ENCODE measurements at regions not wholly inside any gene's neighbourhood (a gene's known extent, or its start where the extent isn't known, plus 50 kb on each side); places are given as distances from the start of the nearest gene placed in this dataset.

GRCh38 chr15:97168704-97169475 is 791.6 kb upstream of the ARRDC4 start:
- no peaks in the 10 kb centered on the region for H3K79me2 ChIP-seq

GRCh38 chr15:97171556-97171955 is 788.9 kb upstream of the ARRDC4 start:
- Histone ChIP-seq H3K4me2 (no peak overlapping the region), H3K79me2 (no peaks in the 10 kb centered on the region), H3K36me3 (replicated peaks; ENCODE audit: insufficient read depth, low read depth) (no peaks in the 10 kb centered on the region), H3K9me2 (replicated peaks; ENCODE audit: insufficient read depth) (no peaks in the 10 kb centered on the region), H2AFZ (no peak overlapping the region), H3K4me1 (ENCODE audit: insufficient read depth) (no peaks in the 10 kb centered on the region), H3K4me3 (no peak overlapping the region), H4K20me1 (ENCODE audit: insufficient read depth, poor library complexity, severe bottlenecking) (no peaks in the 10 kb centered on the region), H3K27me3 (no peaks in the 10 kb centered on the region), H3K27ac (no peak overlapping the region), H3K9me3 (ENCODE audit: low read depth) (no peaks in the 10 kb centered on the region)
- TF ChIP-seq CTCF (IDR thresholded peaks at IDR 0.05; ENCODE audit: poor library complexity), result no peak
- no peak for TF ChIP-seq EZH2phosphoT487 (IDR thresholded peaks at IDR 0.05; ENCODE audit: low read depth, severe bottlenecking, unreplicated experiment)
- no peak for TF ChIP-seq EZH2 (IDR thresholded peaks at IDR 0.05; ENCODE audit: borderline replicate concordance)
- WGBS (ENCODE audit: low lambda C conversion rate, missing lambda C conversion rate), result 97% methylated on average over 10 of the region's 10 CpGs
- DNase-seq (ENCODE audit: low spot score), result no peak

More at GRCh38 chr15:97168704-97169475, 791.6 kb upstream of the ARRDC4 start:
- DNase-seq (ENCODE audit: low spot score), result no peak
- Histone ChIP-seq H4K20me1 (ENCODE audit: insufficient read depth, poor library complexity, severe bottlenecking) (no peaks in the 10 kb centered on the region), H3K4me2 (no peak overlapping the region), H2AFZ (no peak overlapping the region), H3K36me3 (replicated peaks; ENCODE audit: insufficient read depth, low read depth) (no peaks in the 10 kb centered on the region), H3K9me3 (ENCODE audit: low read depth) (no peaks in the 10 kb centered on the region), H3K9me2 (replicated peaks; ENCODE audit: insufficient read depth) (no peaks in the 10 kb centered on the region), H3K4me1 (ENCODE audit: insufficient read depth) (no peaks in the 10 kb centered on the region), H3K27me3 (no peaks in the 10 kb centered on the region), H3K4me3 (no peak overlapping the region), H3K27ac (no peak overlapping the region)
- TF ChIP-seq EZH2phosphoT487 (IDR thresholded peaks at IDR 0.05; ENCODE audit: low read depth, severe bottlenecking, unreplicated experiment) (no peak), CTCF (IDR thresholded peaks at IDR 0.05; ENCODE audit: poor library complexity) (no peak), EZH2 (IDR thresholded peaks at IDR 0.05; ENCODE audit: borderline replicate concordance) (no peak)
- 81% methylated on average over 12 of the region's 12 CpGs for WGBS (ENCODE audit: low lambda C conversion rate, missing lambda C conversion rate)

- no peaks in the 10 kb centered on the region for H3K9me3 ChIP-seq (ENCODE audit: low read depth)
- no peaks in the 10 kb centered on the region for H3K9me2 ChIP-seq (replicated peaks; ENCODE audit: insufficient read depth)
- 93% methylated on average over 2 of the region's 2 CpGs for WGBS (ENCODE audit: low lambda C conversion rate, missing lambda C conversion rate)
- H3K4me2 ChIP-seq, result no peak overlapping the region
- H3K36me3 ChIP-seq (replicated peaks; ENCODE audit: insufficient read depth, low read depth), result no peaks in the 10 kb centered on the region
- no peak overlapping the region for H3K27ac ChIP-seq
- H3K4me1 ChIP-seq (ENCODE audit: insufficient read depth), result peaks cover 5% of the 10 kb centered on the region
- H3K4me3 ChIP-seq, result no peak overlapping the region
- TF ChIP-seq EZH2 (IDR thresholded peaks at IDR 0.05; ENCODE audit: borderline replicate concordance) (no peak), EZH2phosphoT487 (IDR thresholded peaks at IDR 0.05; ENCODE audit: low read depth, severe bottlenecking, unreplicated experiment) (no peak), CTCF (IDR thresholded peaks at IDR 0.05; ENCODE audit: poor library complexity) (no peak)
- no peak for DNase-seq (ENCODE audit: low spot score)
- H2AFZ ChIP-seq, result no peak overlapping the region
- H4K20me1 ChIP-seq (ENCODE audit: insufficient read depth, poor library complexity, severe bottlenecking), result no peaks in the 10 kb centered on the region
- H3K27me3 ChIP-seq, result no peaks in the 10 kb centered on the region
- H3K79me2 ChIP-seq, result no peaks in the 10 kb centered on the region
Measured at GRCh38 chr15:97174886-97175540, 785.5 kb upstream of the ARRDC4 start.
